GM08714 (cell line): ENCODE measurements at regions not wholly inside any gene's neighbourhood (a gene's known extent, or its start where the extent isn't known, plus 50 kb on each side); places are given as distances from the start of the nearest gene placed in this dataset.

Source experiments
- H3K4me3 ChIP-seq: fragments of 200-500 bp; sonication (Bioruptor generic); 2 replicates; pipeline ENCODE4 v1.5.1; 2014; ENCODE audit warnings: mild to moderate bottlenecking, low read length, inconsistent platforms
- ZNF274 ChIP-seq: IDR thresholded peaks from 2 replicates; pipeline ENCODE4 v1.6.1; 2012; ENCODE audit warnings: mild to moderate bottlenecking, low read depth, low read length

DNA sequence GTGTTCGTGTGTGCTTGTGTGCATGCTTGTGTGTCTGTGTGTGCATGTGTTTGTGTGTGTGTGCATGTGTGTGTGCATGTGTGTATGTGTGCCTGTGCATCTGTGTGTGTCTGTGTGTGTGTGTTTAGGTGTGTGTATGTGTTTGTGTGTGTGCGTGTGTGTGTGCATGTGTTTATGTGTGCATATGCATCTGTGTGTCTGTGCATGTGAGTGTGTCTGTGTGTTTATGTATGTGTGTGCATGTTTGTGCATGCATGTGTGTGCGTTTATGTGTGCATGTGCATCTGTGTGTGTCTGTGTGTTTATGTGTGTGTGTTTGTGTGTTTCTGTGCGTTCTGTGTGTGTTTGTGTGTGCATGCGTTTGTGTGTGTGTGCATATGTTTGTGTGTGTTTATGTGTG, 106.6 kb upstream of the TNRC6C start:
- TF ChIP-seq ZNF274 = no peak
- H3K4me3 ChIP-seq = no peak overlapping the region

DNA sequence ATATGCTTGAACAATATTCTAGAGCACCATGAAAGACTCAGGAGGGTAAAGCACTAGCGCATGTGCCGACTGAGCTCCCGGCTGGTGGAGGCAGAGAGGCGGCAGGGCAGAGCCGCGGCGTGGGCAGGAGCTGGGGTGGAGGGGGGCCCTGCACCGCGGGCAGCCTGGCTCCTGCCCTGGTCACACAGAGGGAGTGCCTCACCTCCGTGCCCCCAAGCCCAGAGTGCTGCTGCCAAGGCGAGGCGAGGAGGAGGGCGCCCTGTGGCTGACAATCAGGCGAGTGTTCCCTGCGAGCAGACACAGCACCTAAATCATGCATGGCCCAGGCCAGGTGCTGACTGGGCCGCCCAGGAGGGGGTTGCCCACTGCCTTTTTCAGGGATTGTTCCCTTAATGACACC, 105.8 kb upstream of the TNRC6C start:
- no peak overlapping the region for H3K4me3 ChIP-seq
- no peak for TF ChIP-seq ZNF274

- no peak overlapping the region for H3K4me3 ChIP-seq
- TF ChIP-seq ZNF274 = no peak
These were observed 105.1 kb upstream of the TNRC6C start for GRCh38 chr17:77853191-77853977.

GRCh38 chr17:77854083-77854758, 104.3 kb upstream of the TNRC6C start:
- H3K4me3 ChIP-seq = no peak overlapping the region
- no peak for TF ChIP-seq ZNF274

DNA sequence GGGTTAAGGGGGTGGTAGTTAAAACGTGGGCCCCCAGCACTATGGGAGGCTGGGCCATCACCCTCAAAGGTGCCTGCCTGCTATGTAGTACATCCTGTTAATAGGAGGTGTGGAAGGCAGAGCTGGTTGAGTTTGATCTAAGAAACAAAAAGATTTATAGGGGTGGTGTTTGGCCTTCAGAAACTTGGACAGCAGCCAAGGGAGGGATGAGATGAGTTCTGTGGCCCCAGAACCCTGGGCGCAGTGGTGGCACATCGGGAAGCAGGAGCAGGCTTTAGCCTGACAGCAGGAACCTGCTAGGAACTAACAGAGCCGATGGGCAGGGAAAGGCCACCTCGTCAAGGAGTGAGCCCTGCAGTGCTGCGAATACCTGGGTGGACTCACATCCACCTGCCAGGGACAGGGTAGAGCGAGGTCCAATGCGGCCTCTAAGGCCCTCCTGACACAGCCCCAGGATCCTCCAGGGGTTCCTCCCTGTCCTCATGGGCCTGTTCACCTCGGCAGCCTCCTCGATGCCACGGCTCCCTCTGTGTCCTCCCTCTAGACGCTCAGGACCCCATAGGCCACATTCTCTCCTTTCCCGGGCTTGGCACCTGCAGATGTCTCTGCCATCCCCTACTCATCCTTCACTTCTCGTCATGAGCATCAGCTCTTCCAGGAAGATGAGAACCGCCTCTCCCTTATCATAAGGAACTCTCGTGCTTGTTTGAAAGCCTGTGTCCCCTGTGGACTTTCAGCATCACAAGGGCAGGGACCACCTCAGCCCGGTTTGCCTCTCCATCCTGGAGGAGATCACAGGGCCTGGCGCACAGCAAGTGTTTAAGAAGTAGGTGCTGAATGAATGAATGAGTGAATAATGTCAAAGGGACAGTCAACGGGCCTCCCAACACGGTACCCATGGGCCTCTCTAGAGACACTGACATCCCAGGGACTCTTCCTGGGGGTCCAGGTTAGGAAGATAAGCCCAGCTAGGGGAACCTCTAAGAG, 103.5 kb upstream of the TNRC6C start:
- TF ChIP-seq ZNF274 = no peak
- no peak overlapping the region for H3K4me3 ChIP-seq

GRCh38 chr17:77856551-77857305, 101.8 kb upstream of the TNRC6C start:
- H3K4me3 ChIP-seq = no peak overlapping the region
- no peak for TF ChIP-seq ZNF274

GRCh38 chr17:77857306-77857555, 101.3 kb upstream of the TNRC6C start:
- no peak for TF ChIP-seq ZNF274

DNA sequence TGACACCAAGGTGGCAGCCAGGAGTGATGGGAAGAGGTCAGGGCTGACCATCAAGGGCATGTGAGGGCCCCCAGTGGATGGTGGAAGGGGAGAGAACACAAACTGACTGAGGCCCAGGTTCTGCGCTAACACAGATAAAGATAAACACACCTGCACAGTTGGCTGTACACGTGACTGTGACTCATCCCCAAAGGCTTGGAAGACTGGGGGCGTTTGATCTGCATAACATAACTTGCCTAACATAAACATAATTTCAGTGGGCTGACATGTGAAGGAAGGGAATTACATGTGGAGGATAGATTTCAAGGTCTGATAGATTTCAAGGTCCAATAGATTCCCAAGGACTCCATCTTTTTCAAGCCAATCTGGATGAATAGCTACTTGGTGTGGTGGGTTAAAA, 100.9 kb upstream of the TNRC6C start:
- TF ChIP-seq ZNF274 = no peak
- H3K4me3 ChIP-seq = no peak overlapping the region

More at GRCh38 chr17:77857306-77857555, 101.3 kb upstream of the TNRC6C start:
- no peak overlapping the region for H3K4me3 ChIP-seq

DNA sequence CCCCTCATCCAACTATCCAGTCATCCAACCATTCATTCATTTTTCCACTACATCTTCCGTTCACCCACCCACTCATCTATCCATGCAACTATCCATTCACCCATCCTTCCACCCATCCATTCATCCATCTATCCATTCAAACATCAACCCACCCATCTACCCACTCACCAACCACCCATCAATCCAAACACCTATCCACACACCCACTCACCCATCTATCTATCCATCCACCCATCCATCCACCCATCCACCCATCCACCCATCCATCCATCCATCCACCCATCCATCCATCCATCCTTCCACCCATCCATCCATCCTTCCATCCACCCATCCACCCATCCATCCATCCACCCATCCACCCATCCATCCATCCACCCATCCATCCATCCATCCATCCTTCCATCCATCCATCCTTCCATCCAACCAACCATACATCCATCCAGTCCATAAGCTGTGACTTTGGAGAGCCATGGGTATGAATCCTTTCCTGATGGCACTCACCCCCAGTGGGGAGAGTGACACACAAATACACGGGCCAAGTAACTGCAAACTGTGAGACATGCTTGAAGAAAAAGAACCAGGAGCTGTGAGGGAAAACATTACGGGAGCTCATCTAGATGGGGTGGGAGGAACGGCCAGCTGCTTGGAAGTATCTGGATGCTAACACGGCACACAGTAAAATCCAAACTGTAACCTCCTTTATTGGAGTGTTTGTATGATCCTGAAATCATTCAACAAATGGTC, 100.0 kb upstream of the TNRC6C start:
- no peak for TF ChIP-seq ZNF274
- no peak overlapping the region for H3K4me3 ChIP-seq

- no peak for TF ChIP-seq ZNF274
- no peak overlapping the region for H3K4me3 ChIP-seq
These were observed 99.3 kb upstream of the TNRC6C start for GRCh38 chr17:77859035-77859810.

GRCh38 chr17:77861133-77861695, 97.3 kb upstream of the TNRC6C start:
- H3K4me3 ChIP-seq = no peak overlapping the region
- no peak for TF ChIP-seq ZNF274

DNA sequence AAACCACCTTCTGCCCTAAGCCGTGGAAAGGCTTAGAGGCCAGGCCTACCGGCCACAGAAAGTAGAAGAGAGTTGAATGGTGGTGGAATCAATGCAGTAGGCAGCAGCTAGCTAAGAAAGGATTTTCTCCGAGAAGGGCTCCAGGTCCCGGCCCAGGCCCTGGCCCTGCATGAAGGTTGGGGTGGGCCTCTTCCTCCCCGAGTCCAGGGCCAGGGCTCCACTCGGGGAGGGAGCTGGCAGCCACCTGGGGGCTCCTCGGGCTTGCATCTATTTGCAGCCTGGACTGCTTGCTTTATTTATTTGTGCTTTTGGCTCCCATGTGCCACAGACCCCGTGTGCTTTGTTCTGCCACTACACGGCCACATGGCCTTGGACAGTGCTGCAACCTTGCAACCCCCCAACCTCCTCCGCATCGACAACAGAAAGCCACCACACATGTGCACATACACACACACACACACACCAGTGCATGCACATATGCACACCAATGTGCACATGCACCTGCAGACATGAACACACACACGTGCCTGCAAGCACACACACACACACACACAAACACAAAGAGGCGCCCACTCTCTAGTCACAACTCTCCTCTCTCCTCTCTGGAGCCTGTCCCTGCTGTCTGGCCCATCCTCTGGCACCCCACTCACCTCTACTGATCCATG, 96.4 kb upstream of the TNRC6C start:
- no peak for TF ChIP-seq ZNF274
- no peak overlapping the region for H3K4me3 ChIP-seq
